ENCODE measurements at regions not wholly inside any gene's neighbourhood (a gene's known extent, or its start where the extent isn't known, plus 50 kb on each side); places are given as distances from the start of the nearest gene placed in this dataset.

GRCh38 chr2:7225848-7226247 is 308.6 kb downstream of the RNF144A start:
- DNase-seq, result no peak

GRCh38 chr2:7226501-7226900 is 309.3 kb downstream of the RNF144A start:
- no peak for DNase-seq

GRCh38 chr2:7233126-7233525 is 315.9 kb downstream of the RNF144A start:
- no peak for DNase-seq

GRCh38 chr2:7237466-7237865 is 320.3 kb downstream of the RNF144A start:
- no peak for DNase-seq

GRCh38 chr2:7239078-7239477 is 321.9 kb downstream of the RNF144A start:
- DNase-seq, result no peak

- no peak for DNase-seq
Measured at GRCh38 chr2:7241041-7241745, 324.0 kb downstream of the RNF144A start.

GRCh38 chr2:7242189-7242867 is 325.1 kb downstream of the RNF144A start:
- DNase-seq, result no peak

- DNase-seq, result no peak
Measured at GRCh38 chr2:7243276-7243675, 326.1 kb downstream of the RNF144A start.

GRCh38 chr2:7256377-7256776 is 339.2 kb downstream of the RNF144A start:
- DNase-seq, result no peak

- DNase-seq, result no peak
Measured at GRCh38 chr2:7262727-7263126, 345.5 kb downstream of the RNF144A start.

GRCh38 chr2:7264791-7265190 is 347.6 kb downstream of the RNF144A start:
- no peak for DNase-seq

- DNase-seq, result no peak
Measured at GRCh38 chr2:7265286-7265685, 348.1 kb downstream of the RNF144A start.

- no peak for DNase-seq
Measured at GRCh38 chr2:7269106-7269643, 352.0 kb downstream of the RNF144A start.

- no peak for DNase-seq
Measured at GRCh38 chr2:7270011-7270431, 352.8 kb downstream of the RNF144A start.

GRCh38 chr2:7272210-7272609 is 355.0 kb downstream of the RNF144A start:
- no peak for DNase-seq

GRCh38 chr2:7278984-7279383 is 361.8 kb downstream of the RNF144A start:
- DNase-seq, result no peak

GRCh38 chr2:7279421-7279949 is 362.3 kb downstream of the RNF144A start:
- no peak for DNase-seq

- DNase-seq, result no peak
Measured at GRCh38 chr2:7280790-7281189, 363.6 kb downstream of the RNF144A start.

GRCh38 chr2:7281231-7282201 is 364.3 kb downstream of the RNF144A start:
- peak; percentile 69 for DNase-seq

- DNase-seq, result no peak
Measured at GRCh38 chr2:7286120-7286519, 368.9 kb downstream of the RNF144A start.

- DNase-seq, result no peak
Measured at GRCh38 chr2:7288484-7288883, 371.3 kb downstream of the RNF144A start.

GRCh38 chr2:7289697-7290096 is 372.5 kb downstream of the RNF144A start:
- no peak for DNase-seq

GRCh38 chr2:7292154-7292691 is 375.0 kb downstream of the RNF144A start:
- peak; percentile 55 for DNase-seq
